H1 (cell line): ENCODE measurements at regions not wholly inside any gene's neighbourhood (a gene's known extent, or its start where the extent isn't known, plus 50 kb on each side); places are given as distances from the start of the nearest gene placed in this dataset.

ENCODE experiments used
- CTCF ChIA-PET: fragments of 300-600 bp; sonication (Branson Sonifier 250); formaldehyde crosslinking; loops from one replicate; lab custom pipeline; 2021; ENCODE audit not compliant: partially characterized antibody; lab: Charles Lee
- POLR2A ChIA-PET: fragments of 300-600 bp; sonication (Branson Sonifier 250); formaldehyde crosslinking; loops from one replicate; lab custom pipeline; 2021; ENCODE audit warnings: inconsistent platforms; ENCODE audit not compliant: partially characterized antibody; lab: Charles Lee
- DNase-seq, 2 experiments: peaks; one replicate each; pipeline versions ENCODE4 v3.0.0 to v3.0.0-alpha.2; 2010 to 2022; ENCODE audit warnings: low spot score in 2 of 2, low read depth in 1 of 2, mixed read lengths in 1 of 2
- FAIRE-seq: peaks from 2 replicates; lab custom pipeline; 2011; peaks lifted over from hg19 to GRCh38; lab: Jason Lieb, UNC
- H2AFZ ChIP-seq: 2 replicates; pipeline ENCODE4 v1.8.1; 2012; ENCODE audit warnings: low read length, inconsistent platforms
- H2AK5ac ChIP-seq: 2 replicates; pipeline ENCODE4 v1.6.1; 2013; ENCODE audit warnings: low read depth, low read length
- H2BK120ac ChIP-seq: replicated peaks from 2 replicates; pipeline ENCODE3; 2013; ENCODE audit warnings: low read depth, low read length, inconsistent platforms
- H2BK12ac ChIP-seq: 2 replicates; pipeline ENCODE4 v1.6.1; 2013; ENCODE audit warnings: low read depth, low read length
- H2BK15ac ChIP-seq: 2 replicates; pipeline ENCODE4 v1.6.1; 2013; ENCODE audit warnings: low read length
- H2BK20ac ChIP-seq: 2 replicates; pipeline ENCODE4 v1.6.1; 2013; ENCODE audit warnings: low read length
- H2BK5ac ChIP-seq: 2 replicates; pipeline ENCODE4 v1.6.1; 2013; ENCODE audit warnings: low read depth, low read length
- H3K14ac ChIP-seq: 2 replicates; pipeline ENCODE4 v1.6.1; 2013; ENCODE audit warnings: inconsistent platforms; ENCODE audit not compliant: insufficient read length
- H3K18ac ChIP-seq: 2 replicates; pipeline ENCODE4 v1.6.1; 2013; ENCODE audit warnings: low read length; ENCODE audit errors: extremely low read depth
- H3K23ac ChIP-seq: 2 replicates; pipeline ENCODE4 v1.6.1; 2013; ENCODE audit warnings: inconsistent platforms; ENCODE audit not compliant: insufficient read length
- H3K23me2 ChIP-seq: 2 replicates; pipeline ENCODE4 v1.6.1; 2013; ENCODE audit warnings: low read depth, low read length
- H3K27ac ChIP-seq: 2 replicates; pipeline ENCODE4 v1.6.1; 2011; ENCODE audit warnings: low read depth, low read length, inconsistent platforms
- H3K27me3 ChIP-seq, 4 experiments: replicated peaks in 1 of 4; 1 replicate in 1 of 4; 2 replicates in 3 of 4; pipeline versions ENCODE4 v1.6.1 to v1.8.1; 2011 to 2013; ENCODE audit warnings: low read length in 3 of 4, mild to moderate bottlenecking in 3 of 4, inconsistent platforms in 2 of 4, mixed read lengths in 2 of 4, moderate library complexity in 1 of 4; ENCODE audit not compliant: control insufficient read depth in 3 of 4, insufficient read depth in 3 of 4; ENCODE audit errors: extremely low read depth in 1 of 4
- H3K36me3 ChIP-seq, 4 experiments: 2 replicates each; pipeline versions ENCODE4 v1.6.1 to v1.8.1; 2011 to 2013; ENCODE audit warnings: mild to moderate bottlenecking in 4 of 4, low read length in 3 of 4, moderate library complexity in 2 of 4, control low read depth in 1 of 4, inconsistent platforms in 1 of 4; ENCODE audit not compliant: insufficient read depth in 4 of 4, control insufficient read depth in 2 of 4
- H3K4ac ChIP-seq: replicated peaks from 2 replicates; pipeline ENCODE3; 2013; ENCODE audit warnings: low read length, low read depth, mixed read lengths, inconsistent platforms; ENCODE audit not compliant: insufficient read length
- H3K4me1 ChIP-seq, 4 experiments: replicated peaks in 1 of 4; 1 replicate in 1 of 4; 2 replicates in 3 of 4; pipeline versions ENCODE4 v1.6.1 to v1.8.1; 2011 to 2013; ENCODE audit warnings: low read length in 3 of 4, inconsistent platforms in 2 of 4, mixed read lengths in 1 of 4; ENCODE audit not compliant: insufficient read depth in 4 of 4, control insufficient read depth in 3 of 4
- H3K4me2 ChIP-seq, 2 experiments: 2 replicates each; pipeline versions ENCODE4 v1.6.1 to v1.8.1; 2011 to 2013; ENCODE audit warnings: low read depth in 2 of 2, low read length in 2 of 2, control low read depth in 1 of 2, inconsistent platforms in 1 of 2, mild to moderate bottlenecking in 1 of 2; ENCODE audit not compliant: insufficient read depth in 1 of 2
- H3K4me3 ChIP-seq, 4 experiments: fragments of 200-600, 300-600 bp in 1 of 4; sonication (generic), shearing (Covaris generic), sonication (Bioruptor Twin) in 1 of 4; 2 replicates each; pipeline versions ENCODE4 v1.5.1 to v1.8.1; 2011 to 2016; ENCODE audit warnings: low read length in 4 of 4, low read depth in 3 of 4, control low read depth in 2 of 4, inconsistent platforms in 2 of 4, mild to moderate bottlenecking in 2 of 4, mixed read lengths in 1 of 4, moderate library complexity in 1 of 4; ENCODE audit not compliant: insufficient read depth in 2 of 4; ENCODE audit errors: extremely low read depth in 1 of 4
- H3K56ac ChIP-seq: replicated peaks from 2 replicates; pipeline ENCODE3; 2013; ENCODE audit warnings: low read depth, mild to moderate bottlenecking, mixed read lengths, low read length, inconsistent platforms; ENCODE audit not compliant: insufficient read length
- H3K79me1 ChIP-seq: 2 replicates; pipeline ENCODE4 v1.6.1; 2013; ENCODE audit warnings: low read depth, low read length, control low read depth
- H3K79me2 ChIP-seq, 2 experiments: 2 replicates each; pipeline versions ENCODE4 v1.6.1 to v1.8.1; 2012 to 2013; ENCODE audit warnings: low read length in 2 of 2, mild to moderate bottlenecking in 2 of 2, inconsistent platforms in 1 of 2; ENCODE audit not compliant: insufficient read depth in 2 of 2, control insufficient read depth in 1 of 2
- H3K9ac ChIP-seq, 4 experiments: replicated peaks in 1 of 4; 1 replicate in 1 of 4; 2 replicates in 3 of 4; pipeline versions ENCODE4 v1.6.1 to v1.8.1; 2011 to 2013; ENCODE audit warnings: low read depth in 3 of 4, low read length in 3 of 4, control low read depth in 2 of 4, mild to moderate bottlenecking in 2 of 4, moderate library complexity in 2 of 4, inconsistent platforms in 1 of 4; ENCODE audit errors: extremely low read depth in 1 of 4
- H3K9me3 ChIP-seq, 2 experiments: 2 replicates each; pipeline versions ENCODE4 v1.6.1 to v1.8.1; 2012 to 2013; ENCODE audit warnings: mild to moderate bottlenecking in 2 of 2, moderate library complexity in 2 of 2, control low read depth in 1 of 2, inconsistent platforms in 1 of 2, low read depth in 1 of 2, low read length in 1 of 2, mixed read lengths in 1 of 2; ENCODE audit not compliant: insufficient read depth in 2 of 2
- H4K20me1 ChIP-seq, 2 experiments: replicated peaks in 1 of 2; 2 replicates each; pipeline versions ENCODE3 to v1.8.1; 2011 to 2013; ENCODE audit warnings: inconsistent platforms in 2 of 2, low read length in 2 of 2, mild to moderate bottlenecking in 1 of 2; ENCODE audit not compliant: insufficient read depth in 2 of 2, control insufficient read depth in 1 of 2
- H4K5ac ChIP-seq: 2 replicates; pipeline ENCODE4 v1.6.1; 2013; ENCODE audit warnings: low read length, low read depth, mixed read lengths, inconsistent platforms; ENCODE audit not compliant: insufficient read length
- H4K8ac ChIP-seq: 2 replicates; pipeline ENCODE4 v1.8.0; 2013; ENCODE audit warnings: mild to moderate bottlenecking, moderate library complexity, low read length, inconsistent platforms; ENCODE audit not compliant: insufficient read depth; ENCODE audit errors: extremely low read depth
- H4K91ac ChIP-seq: replicated peaks from 2 replicates; pipeline ENCODE3; 2013; ENCODE audit warnings: low read length, mixed read lengths, inconsistent platforms; ENCODE audit not compliant: insufficient read length
- CEBPB ChIP-seq: IDR thresholded peaks from 2 replicates; pipeline ENCODE4 v1.6.1; 2012; ENCODE audit warnings: low read depth, low read length
- EP300 ChIP-seq, 2 experiments: IDR thresholded peaks; 1 replicate in 1 of 2; 2 replicates in 1 of 2; pipeline ENCODE4 v1.6.1; 2011 to 2012; ENCODE audit warnings: low read depth in 2 of 2, low read length in 2 of 2, mild to moderate bottlenecking in 2 of 2, borderline replicate concordance in 1 of 2, inconsistent platforms in 1 of 2, moderate library complexity in 1 of 2
- HDAC6 ChIP-seq: IDR thresholded peaks from one replicate; pipeline ENCODE4 v1.7.1; 2012; ENCODE audit warnings: low read depth, mild to moderate bottlenecking, inconsistent platforms, low read length, moderate library complexity
- RNF2 ChIP-seq: fragments of 200-900, 300-1000 bp; sonication (generic); IDR thresholded peaks from 2 replicates; pipeline ENCODE4 v1.7.1; 2016; ENCODE audit warnings: borderline replicate concordance, low read depth, mild to moderate bottlenecking, antibody characterized with exemption, low read length; ENCODE audit not compliant: poor library complexity, severe bottlenecking; ENCODE audit errors: missing control alignments
- TCF12 ChIP-seq: IDR thresholded peaks from 2 replicates; pipeline ENCODE4 v1.6.1; 2011; ENCODE audit warnings: low read depth, mild to moderate bottlenecking, low read length
- WGBS, 2 experiments: shearing (Covaris generic) in 1 of 2; methylation state at CpG; one replicate each; pipeline versions ENCODE4 v1.1.6 to v1.1.7; 2013 to 2015; ENCODE audit warnings: low lambda C conversion rate in 2 of 2, mixed read lengths in 2 of 2, inconsistent platforms in 1 of 2, low coverage in 1 of 2, missing lambda C conversion rate in 1 of 2; ENCODE audit not compliant: insufficient replicate concordance in 2 of 2, insufficient coverage in 1 of 2, insufficient read length in 1 of 2; ENCODE audit errors: extremely low coverage in 1 of 2, missing lambda C conversion rate in 1 of 2; 5-methylcytosine and 5-hydroxymethylcytosine counted together
- TF ChIP-seq, protein P1 (sequence below): IDR thresholded peaks from 2 replicates; pipeline ENCODE4 v1.6.1; 2011; ENCODE audit warnings: low read depth, mild to moderate bottlenecking, low read length; ENCODE audit not compliant: insufficient read depth

DNA sequence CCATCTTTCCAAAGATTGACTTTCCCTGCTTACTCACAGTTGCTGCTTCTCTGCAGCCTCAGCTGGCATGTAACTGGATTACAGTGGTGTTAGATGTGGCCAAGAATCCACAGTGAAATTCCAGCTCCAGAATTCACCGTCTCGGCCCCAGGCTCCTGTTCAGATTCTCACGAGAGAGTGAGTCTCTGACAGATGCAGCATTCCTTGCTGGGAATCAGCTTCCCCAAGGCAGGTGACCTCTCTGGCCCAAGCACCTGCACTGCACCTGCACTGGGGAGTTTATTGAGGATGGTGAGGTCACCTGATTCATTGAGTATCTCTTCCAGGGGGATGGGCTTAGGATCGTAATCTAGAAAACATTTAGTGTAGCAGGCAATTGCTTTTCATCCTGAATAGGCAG is 600.5 kb upstream of the RBFOX1 start:
- DNase-seq, result no peak

More for the DNA sequence above, 600.5 kb upstream of the RBFOX1 start:
- Histone ChIP-seq H2BK20ac (no peak overlapping the region), H2BK15ac (no peak overlapping the region), H4K20me1 (no peaks in the 10 kb centered on the region), H3K9me3 (no peaks in the 10 kb centered on the region), H2BK120ac (no peak overlapping the region), H3K18ac (no peak overlapping the region), H3K79me1 (no peaks in the 10 kb centered on the region), H3K56ac (no peak overlapping the region), H2AFZ (no peak overlapping the region), H3K27me3 (no peaks in the 10 kb centered on the region; a peak in 1 of 7 replicates), H3K4me3 (no peak overlapping the region), H3K79me2 (no peaks in the 10 kb centered on the region), H3K23me2 (no peaks in the 10 kb centered on the region), H3K14ac (no peak overlapping the region), H4K5ac (no peak overlapping the region), H2BK12ac (no peak overlapping the region), H3K4me2 (no peak overlapping the region), H2AK5ac (no peak overlapping the region), H4K8ac (no peak overlapping the region), H2BK5ac (no peak overlapping the region), H4K91ac (no peak overlapping the region), H3K36me3 (no peaks in the 10 kb centered on the region), H3K23ac (no peak overlapping the region), H3K27ac (no peak overlapping the region), H3K9ac (no peak overlapping the region), H3K4ac (no peak overlapping the region), H3K4me1 (no peaks in the 10 kb centered on the region)
- no peak for FAIRE-seq
- ChIA-PET POLR2A (no interaction called here), CTCF (no interaction called here)
- 91% methylated on average over 4 of the region's 4 CpGs; no CpG with 5 or more reads in 1 of the 2 experiments for WGBS, 2 experiments
- TF ChIP-seq, protein P1, sequence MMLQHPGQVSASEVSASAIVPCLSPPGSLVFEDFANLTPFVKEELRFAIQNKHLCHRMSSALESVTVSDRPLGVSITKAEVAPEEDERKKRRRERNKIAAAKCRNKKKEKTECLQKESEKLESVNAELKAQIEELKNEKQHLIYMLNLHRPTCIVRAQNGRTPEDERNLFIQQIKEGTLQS, result no peak
- TF ChIP-seq HDAC6, result no peak
- TF ChIP-seq RNF2, result no peak
- 0 out of 2 replicates have a peak, but pooled peaks have one; percentile 64 for TF ChIP-seq TCF12
- no peak for TF ChIP-seq EP300 (IDR thresholded peaks at IDR 0.05; ENCODE audit: borderline replicate concordance in 1 of 2, low read depth in 2 of 2, low read length in 2 of 2)
- no peak for TF ChIP-seq CEBPB
